ENCODE measurements at regions not wholly inside any gene's neighbourhood (a gene's known extent, or its start where the extent isn't known, plus 50 kb on each side); places are given as distances from the start of the nearest gene placed in this dataset.

DNA sequence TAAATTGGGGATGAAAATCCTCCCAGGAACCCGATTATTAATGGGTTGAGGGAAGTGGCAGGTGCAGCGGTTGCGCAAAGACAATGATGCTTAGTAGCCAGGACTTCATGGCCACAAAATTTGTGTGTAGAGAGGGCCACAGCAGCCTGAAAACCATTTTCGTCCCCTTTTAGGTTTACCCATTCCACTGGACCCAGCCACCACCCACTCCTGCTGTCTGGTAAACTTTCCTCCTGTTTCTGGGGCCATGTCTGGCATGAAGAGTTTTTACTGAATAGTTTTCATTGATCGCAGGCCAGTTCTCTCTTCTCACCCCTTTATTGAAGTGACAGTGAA, 69.5 kb upstream of the SYT13 start:
- TF ChIP-seq CTCF (IDR thresholded peaks at IDR 0.05) (no peak), REST (IDR thresholded peaks at IDR 0.05; ENCODE audit: insufficient read depth in 1 of 2, low read depth in 2 of 2, low read length in 1 of 2) (no peak)

Measured in Panc1 (cell line).